Immature natural killer cell (primary cell): ENCODE measurements at regions not wholly inside any gene's neighbourhood (a gene's known extent, or its start where the extent isn't known, plus 50 kb on each side); places are given as distances from the start of the nearest gene placed in this dataset.
"Not testable (repeated sequence)": the region's sequence is repeated elsewhere in the genome, so short reads cannot be mapped to it uniquely, and the experiment has no call there.

Source experiments
- DNase-seq, 3 donors: peaks; one replicate each; pipeline ENCODE4 v3.0.0; 2022; ENCODE audit warnings: mixed read lengths in 1 of 3
- H3K27ac Mint-ChIP-seq, 6 donors: one replicate each; pipeline ENCODE4 v1.8.0; 2020; ENCODE audit warnings: mixed read lengths in 6 of 6, mild to moderate bottlenecking in 5 of 6, inconsistent platforms in 4 of 6, moderate library complexity in 3 of 6
- H3K27me3 Mint-ChIP-seq, 3 donors: one replicate each; pipeline ENCODE4 v1.8.0; 2020 to 2021; ENCODE audit warnings: low read depth in 3 of 3, mild to moderate bottlenecking in 3 of 3, mixed read lengths in 3 of 3, moderate library complexity in 3 of 3, inconsistent platforms in 1 of 3
- H3K36me3 Mint-ChIP-seq, 3 donors: one replicate each; pipeline ENCODE4 v1.8.0; 2020; ENCODE audit warnings: mixed read lengths in 3 of 3, inconsistent platforms in 2 of 3, mild to moderate bottlenecking in 2 of 3
- H3K4me1 Mint-ChIP-seq, 2 donors: one replicate each; pipeline ENCODE4 v1.8.0; 2020; ENCODE audit warnings: inconsistent platforms in 2 of 2, mild to moderate bottlenecking in 2 of 2, mixed read lengths in 2 of 2, moderate library complexity in 1 of 2
- H3K4me3 Mint-ChIP-seq, 5 donors: one replicate each; pipeline ENCODE4 v1.8.0; 2020; ENCODE audit warnings: mild to moderate bottlenecking in 5 of 5, mixed read lengths in 5 of 5, inconsistent platforms in 3 of 5, moderate library complexity in 3 of 5
- H3K9me3 Mint-ChIP-seq, 6 donors: one replicate each; pipeline ENCODE4 v1.8.0; 2020; ENCODE audit warnings: mild to moderate bottlenecking in 6 of 6, mixed read lengths in 6 of 6, inconsistent platforms in 4 of 6, moderate library complexity in 3 of 6

DNA sequence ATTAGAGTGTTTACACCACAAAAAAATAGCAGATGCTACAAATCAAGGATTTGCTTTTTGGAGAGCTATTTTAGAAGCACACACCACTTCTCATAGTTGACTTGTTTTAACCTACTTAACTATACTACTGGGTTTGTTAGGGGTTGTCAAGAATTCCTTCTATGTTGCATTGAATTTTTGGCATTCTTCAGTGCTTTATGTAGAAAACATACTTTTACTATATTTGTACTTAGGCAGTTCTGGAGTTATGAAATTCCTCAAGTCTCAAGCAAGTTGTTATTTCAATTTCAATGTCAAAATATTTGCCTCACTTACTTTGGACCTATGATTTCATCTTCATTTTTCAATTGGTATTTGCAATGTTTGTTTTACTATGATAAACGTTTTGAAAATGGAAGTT lies 449.6 kb downstream of the GLUD2 start:
- Mint-ChIP-seq H3K27ac (no peak overlapping the region), H3K9me3 (peaks cover 0 to 3% (median 0%) of the 10 kb centered on the region in 6 donors), H3K27me3 (peaks cover 0 to 5% (median 0%) of the 10 kb centered on the region in 3 donors), H3K36me3 (no peaks in the 10 kb centered on the region), H3K4me1 (no peaks in the 10 kb centered on the region), H3K4me3 (no peak overlapping the region)
- DNase-seq, result no peak

DNA sequence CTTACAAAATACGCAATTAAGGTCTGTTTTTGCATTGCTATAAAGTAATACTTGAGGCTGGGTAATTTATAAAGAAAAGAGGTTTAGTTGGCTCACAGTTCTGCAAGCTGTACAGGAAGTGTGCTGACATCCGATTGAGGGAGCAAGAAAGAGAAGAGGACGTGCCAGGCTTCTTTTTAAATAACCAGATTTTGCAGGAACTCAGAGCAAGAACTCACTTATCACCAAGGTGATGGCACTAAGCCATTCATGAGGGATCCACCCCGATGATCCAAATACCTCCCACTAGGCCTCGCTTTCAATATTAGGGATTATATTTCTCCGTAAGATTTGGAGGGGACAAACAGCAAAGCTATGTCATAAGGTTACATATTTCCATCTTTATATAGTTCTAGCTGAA lies 456.7 kb downstream of the GLUD2 start:
- peaks cover 0 to 1% (median 0%) of the 10 kb centered on the region in 6 donors for H3K9me3 Mint-ChIP-seq
- no peaks in the 10 kb centered on the region for H3K4me1 Mint-ChIP-seq
- H3K27ac Mint-ChIP-seq, result no peak overlapping the region
- no peak for DNase-seq
- H3K4me3 Mint-ChIP-seq, result no peak overlapping the region
- H3K36me3 Mint-ChIP-seq, result no peaks in the 10 kb centered on the region
- H3K27me3 Mint-ChIP-seq, result peaks cover 0 to 2% (median 0%) of the 10 kb centered on the region in 3 donors

DNA sequence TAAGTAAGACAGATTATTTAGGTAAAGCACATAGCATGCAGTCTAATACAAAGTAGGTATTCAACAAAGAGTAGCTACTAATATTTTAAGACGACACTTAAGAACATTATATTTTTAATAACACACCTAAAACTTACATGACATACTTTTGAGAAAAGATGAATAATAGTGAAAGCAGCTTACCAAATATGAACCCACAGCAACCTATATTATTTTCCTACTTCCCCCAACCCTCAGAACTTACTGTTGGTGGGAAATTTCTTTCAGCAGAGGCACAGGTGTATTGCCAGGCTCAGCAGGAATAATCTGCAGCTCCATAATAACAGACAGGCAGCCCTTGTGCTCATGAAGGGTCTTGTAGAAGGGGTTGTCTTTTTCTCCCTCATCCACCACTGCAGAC lies 498.9 kb downstream of the GLUD2 start:
- peaks cover 1 to 6% (median 2%) of the 10 kb centered on the region in 3 donors for H3K27me3 Mint-ChIP-seq
- DNase-seq, result no peak
- no peak overlapping the region for H3K27ac Mint-ChIP-seq
- H3K4me3 Mint-ChIP-seq, result no peak overlapping the region
- peaks cover 0 to 5% (median under 1%) of the 10 kb centered on the region in 6 donors for H3K9me3 Mint-ChIP-seq
- H3K4me1 Mint-ChIP-seq, result no peaks in the 10 kb centered on the region
- no peaks in the 10 kb centered on the region for H3K36me3 Mint-ChIP-seq

DNA sequence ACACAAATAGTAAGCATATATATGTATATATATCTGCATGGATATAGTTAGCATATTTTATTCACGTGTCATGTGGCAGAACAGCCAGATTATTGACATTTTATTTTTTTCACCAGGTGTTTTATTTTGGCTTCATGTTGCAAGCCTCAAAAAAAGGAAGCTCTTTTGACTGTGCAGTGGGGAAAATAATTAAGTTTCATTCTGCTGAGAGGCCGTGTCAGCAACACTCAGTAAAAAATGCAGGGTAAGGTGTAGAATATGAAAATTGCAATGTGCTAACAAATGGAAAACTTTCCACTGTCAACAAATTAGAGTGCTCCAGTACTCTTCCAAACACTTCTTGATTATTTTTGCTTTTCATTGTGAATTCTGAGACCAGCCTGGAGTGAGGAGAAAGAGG lies 511.5 kb downstream of the GLUD2 start:
- H3K9me3 Mint-ChIP-seq, result peaks cover 0 to 2% (median under 1%) of the 10 kb centered on the region in 6 donors
- no peak overlapping the region for H3K4me3 Mint-ChIP-seq
- H3K36me3 Mint-ChIP-seq, result no peaks in the 10 kb centered on the region
- H3K27me3 Mint-ChIP-seq, result peaks cover 0 to 2% (median 0%) of the 10 kb centered on the region in 3 donors
- DNase-seq, result no peak
- no peaks in the 10 kb centered on the region for H3K4me1 Mint-ChIP-seq
- H3K27ac Mint-ChIP-seq, result no peak overlapping the region

DNA sequence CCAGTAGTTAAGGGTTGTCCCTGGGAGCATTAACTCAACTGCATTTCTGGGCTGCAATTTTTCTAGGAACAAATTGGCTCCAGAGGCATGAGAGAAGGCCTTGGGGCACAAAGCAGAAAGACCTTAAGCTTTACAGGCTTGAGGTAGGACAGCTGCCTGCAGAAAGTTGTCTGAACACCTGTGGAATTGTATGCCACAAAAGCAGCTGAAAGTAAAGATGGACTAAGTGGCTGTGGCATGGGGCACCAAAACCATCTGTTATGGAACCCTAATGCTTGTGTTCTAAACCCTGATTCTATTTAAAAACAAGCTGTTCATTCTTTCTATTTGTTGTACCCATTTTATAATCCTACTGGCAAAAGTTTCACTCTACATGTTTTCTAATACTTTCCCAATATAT lies 515.2 kb downstream of the GLUD2 start:
- H3K27ac Mint-ChIP-seq, result no peak overlapping the region
- no peaks in the 10 kb centered on the region for H3K4me1 Mint-ChIP-seq
- H3K9me3 Mint-ChIP-seq, result peaks cover 0 to 2% (median 0%) of the 10 kb centered on the region in 6 donors
- no peak for DNase-seq
- no peaks in the 10 kb centered on the region for H3K36me3 Mint-ChIP-seq
- H3K4me3 Mint-ChIP-seq, result no peak overlapping the region
- peaks cover 0 to 2% (median 0%) of the 10 kb centered on the region in 3 donors for H3K27me3 Mint-ChIP-seq

DNA sequence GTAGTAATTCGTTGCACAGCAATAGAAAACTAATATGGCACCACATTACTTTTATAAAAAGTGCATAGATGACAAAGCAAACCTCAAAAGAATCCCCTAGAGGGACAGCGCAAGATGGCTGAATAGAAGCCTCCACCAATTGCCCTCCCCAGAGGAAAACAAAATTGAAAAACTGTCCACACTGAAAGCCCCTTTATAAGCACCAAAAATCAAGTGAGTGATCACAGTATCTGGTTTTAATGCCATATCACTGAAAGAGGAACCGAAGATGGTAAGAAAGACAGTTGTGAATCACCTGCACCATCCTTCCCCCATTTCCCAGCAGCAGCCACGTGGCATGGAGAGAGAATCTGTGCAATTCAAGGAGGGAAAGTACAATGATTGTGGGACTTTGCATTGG lies 522.2 kb downstream of the GLUD2 start:
- Mint-ChIP-seq H3K36me3 (no peaks in the 10 kb centered on the region), H3K27ac (no peak overlapping the region), H3K4me1 (no peaks in the 10 kb centered on the region), H3K4me3 (no peak overlapping the region), H3K9me3 (peaks cover 0 to 4% (median 1%) of the 10 kb centered on the region in 6 donors), H3K27me3 (no peaks in the 10 kb centered on the region)
- DNase-seq, result no peak

DNA sequence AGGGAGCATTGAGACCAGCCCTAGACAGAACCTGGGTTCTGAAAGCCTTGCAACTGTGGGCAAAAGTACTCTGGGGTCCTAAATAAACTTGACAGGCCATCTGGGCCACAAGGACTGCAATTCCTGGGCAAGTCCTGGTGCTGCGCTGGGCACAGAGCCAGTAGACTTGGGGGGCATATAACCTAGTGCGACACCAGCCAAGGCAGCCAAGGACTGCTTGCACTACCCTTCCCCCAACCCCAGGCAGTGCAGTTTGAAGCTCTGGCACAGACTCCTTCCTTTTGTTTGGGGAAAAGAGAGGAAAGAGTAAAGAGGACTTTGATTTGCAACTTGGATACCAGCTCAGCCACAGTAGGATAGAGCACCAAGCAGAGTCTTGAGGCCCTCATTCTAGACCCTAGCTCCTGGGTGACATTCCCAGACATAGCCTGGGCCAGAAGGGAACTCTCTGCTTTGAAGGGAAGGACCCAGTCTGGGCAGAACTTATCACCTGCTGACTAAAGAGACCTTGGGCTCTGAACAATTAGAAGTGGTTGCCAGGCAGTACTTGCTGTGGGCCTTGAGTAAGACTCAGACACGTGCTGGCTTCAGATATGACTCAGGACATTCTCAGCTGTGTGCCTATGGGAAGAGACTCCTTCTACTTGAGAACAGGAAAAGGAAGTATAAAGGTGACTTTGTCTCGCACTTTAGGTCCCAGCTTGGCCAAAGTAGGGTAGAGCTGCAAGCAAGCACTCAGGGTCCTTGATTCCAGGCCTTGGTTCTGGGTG lies 522.8 kb downstream of the GLUD2 start:
- no peak overlapping the region for H3K27ac Mint-ChIP-seq
- no peaks in the 10 kb centered on the region for H3K4me1 Mint-ChIP-seq
- no peak for DNase-seq
- H3K36me3 Mint-ChIP-seq, result no peaks in the 10 kb centered on the region
- H3K4me3 Mint-ChIP-seq, result no peak overlapping the region
- no peaks in the 10 kb centered on the region for H3K27me3 Mint-ChIP-seq
- H3K9me3 Mint-ChIP-seq, result peaks cover 0 to 4% (median 1%) of the 10 kb centered on the region in 6 donors

DNA sequence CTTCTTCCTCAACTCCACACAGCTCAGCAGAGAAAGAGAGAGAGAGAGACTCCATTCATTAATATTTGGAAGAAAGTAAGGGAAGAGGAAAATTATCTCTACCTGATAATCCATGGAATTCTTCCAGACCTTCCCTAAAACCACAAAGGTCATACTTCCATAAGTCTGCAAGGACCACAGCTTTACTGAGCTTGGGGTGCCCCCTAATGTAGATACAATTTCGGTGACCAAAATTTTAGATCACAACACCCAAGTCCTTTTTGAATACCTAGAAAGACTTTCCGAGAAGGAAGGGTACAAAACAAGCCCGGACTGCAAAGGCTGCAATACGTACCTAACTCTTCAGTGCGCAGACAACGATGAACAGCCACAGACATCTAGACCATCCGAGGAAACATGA lies 523.9 kb downstream of the GLUD2 start:
- Mint-ChIP-seq H3K4me1 (no peaks in the 10 kb centered on the region), H3K4me3 (no peak overlapping the region), H3K36me3 (no peaks in the 10 kb centered on the region), H3K27me3 (no peaks in the 10 kb centered on the region), H3K27ac (no peak overlapping the region), H3K9me3 (peaks cover 0 to 4% (median 1%) of the 10 kb centered on the region in 6 donors)
- DNase-seq, result no peak

DNA sequence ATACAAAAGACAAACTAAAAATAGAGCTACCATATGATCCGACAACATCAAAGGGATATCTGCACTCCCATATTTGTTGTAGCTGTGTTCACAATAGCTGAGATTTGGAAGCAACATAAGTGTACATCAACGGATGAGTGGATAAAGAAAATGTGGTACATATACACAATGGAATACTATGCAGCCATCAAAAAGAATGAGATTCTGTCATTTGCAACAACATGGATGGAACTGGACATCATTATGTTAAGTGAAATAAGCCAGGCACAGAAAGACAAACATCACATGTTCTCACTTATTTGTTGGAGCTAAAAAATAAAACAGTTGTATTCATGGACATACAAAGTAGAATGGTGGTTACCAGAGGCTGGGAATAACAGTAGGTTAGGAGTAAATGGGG lies 527.0 kb downstream of the GLUD2 start:
- not testable (repeated sequence) for H3K27ac Mint-ChIP-seq, H3K36me3 Mint-ChIP-seq, H3K4me1 Mint-ChIP-seq, H3K27me3 Mint-ChIP-seq, H3K9me3 Mint-ChIP-seq, DNase-seq, H3K4me3 Mint-ChIP-seq

DNA sequence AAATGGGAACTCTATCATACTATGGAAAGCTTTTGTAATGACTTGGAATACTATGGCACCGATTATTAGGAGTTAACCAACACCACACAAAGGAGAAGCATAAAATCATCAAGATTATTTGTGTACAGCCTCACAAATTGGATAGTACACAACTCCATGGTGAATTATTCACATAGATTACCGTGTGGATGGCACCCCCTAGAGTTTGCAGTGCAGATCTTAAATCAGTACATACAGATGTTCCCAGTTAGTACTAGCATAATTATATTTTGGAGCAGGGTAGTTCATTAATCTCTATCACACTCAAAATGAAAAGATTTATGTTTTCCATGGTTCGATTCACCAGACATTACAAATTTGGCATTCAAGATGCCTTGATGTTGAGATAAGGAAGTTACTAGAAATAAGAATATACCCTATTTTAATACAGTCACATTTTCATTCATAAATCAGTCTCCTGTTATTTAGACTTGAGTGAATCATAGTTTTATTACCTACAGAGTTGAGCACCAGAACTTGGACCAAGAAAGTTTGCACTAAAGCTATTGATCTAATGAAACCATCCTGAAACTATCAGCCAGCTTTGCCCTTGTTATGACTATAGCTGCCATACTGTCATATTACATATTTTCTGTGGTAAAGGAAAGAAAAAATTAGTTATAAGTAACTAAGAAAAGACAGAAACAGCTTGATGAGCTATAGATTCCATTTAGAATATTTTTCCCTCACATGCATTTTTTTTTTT lies 531.8 kb downstream of the GLUD2 start:
- DNase-seq, result no peak
- Mint-ChIP-seq H3K36me3 (no peaks in the 10 kb centered on the region), H3K9me3 (peaks cover 0 to 3% (median 0%) of the 10 kb centered on the region in 6 donors), H3K27me3 (no peaks in the 10 kb centered on the region), H3K4me1 (no peaks in the 10 kb centered on the region), H3K4me3 (no peak overlapping the region), H3K27ac (no peak overlapping the region)

DNA sequence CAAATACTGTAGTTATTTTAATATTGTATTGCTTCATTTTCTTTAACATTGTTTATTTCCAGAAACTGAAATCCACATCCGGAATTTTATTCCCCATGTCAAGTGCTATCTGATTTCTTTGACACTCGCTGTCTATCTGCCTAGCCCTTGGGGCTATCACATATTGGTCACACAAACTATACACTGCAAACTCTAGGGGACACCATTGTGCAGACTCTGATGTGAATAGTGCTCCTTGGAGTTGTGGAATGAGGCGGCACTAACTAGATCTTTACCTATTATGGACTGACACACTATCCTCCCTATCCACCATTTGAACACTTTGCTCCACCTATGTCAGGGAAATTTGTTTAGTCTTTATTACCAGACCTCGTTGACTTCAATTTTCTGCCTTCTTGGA lies 534.5 kb downstream of the GLUD2 start:
- DNase-seq, result no peak

DNA sequence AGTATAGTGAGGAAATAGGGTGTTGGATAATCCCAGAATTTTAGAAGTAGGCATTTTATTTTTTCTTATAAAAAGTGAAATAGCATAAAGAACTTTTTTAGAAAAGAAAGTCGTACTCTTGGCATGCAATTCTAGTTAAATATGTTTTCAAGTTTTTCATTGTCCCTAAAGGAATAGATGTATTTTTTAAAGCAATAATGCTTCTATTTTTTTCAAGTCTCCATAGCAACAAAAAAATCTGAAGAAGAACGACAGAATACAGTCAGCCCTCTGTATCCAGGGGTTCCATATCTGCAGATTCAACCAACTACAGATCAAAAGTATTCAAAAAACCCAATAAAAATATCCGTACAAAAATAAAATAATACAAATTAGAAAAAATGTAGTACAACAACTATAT lies 538.2 kb downstream of the GLUD2 start:
- H3K9me3 Mint-ChIP-seq, result peaks cover 0 to 9% (median 0%) of the 10 kb centered on the region in 6 donors
- H3K36me3 Mint-ChIP-seq, result no peaks in the 10 kb centered on the region
- no peak overlapping the region for H3K27ac Mint-ChIP-seq
- DNase-seq, result no peak
- peaks cover 0 to 2% (median 0%) of the 10 kb centered on the region in 3 donors for H3K27me3 Mint-ChIP-seq
- no peaks in the 10 kb centered on the region for H3K4me1 Mint-ChIP-seq
- no peak overlapping the region for H3K4me3 Mint-ChIP-seq

More for the DNA sequence above, 534.5 kb downstream of the GLUD2 start:
- Mint-ChIP-seq H3K4me3 (no peak overlapping the region), H3K4me1 (no peaks in the 10 kb centered on the region), H3K36me3 (no peaks in the 10 kb centered on the region), H3K27me3 (no peaks in the 10 kb centered on the region), H3K27ac (no peak overlapping the region), H3K9me3 (peaks cover 0 to 7% (median 0%) of the 10 kb centered on the region in 6 donors)

DNA sequence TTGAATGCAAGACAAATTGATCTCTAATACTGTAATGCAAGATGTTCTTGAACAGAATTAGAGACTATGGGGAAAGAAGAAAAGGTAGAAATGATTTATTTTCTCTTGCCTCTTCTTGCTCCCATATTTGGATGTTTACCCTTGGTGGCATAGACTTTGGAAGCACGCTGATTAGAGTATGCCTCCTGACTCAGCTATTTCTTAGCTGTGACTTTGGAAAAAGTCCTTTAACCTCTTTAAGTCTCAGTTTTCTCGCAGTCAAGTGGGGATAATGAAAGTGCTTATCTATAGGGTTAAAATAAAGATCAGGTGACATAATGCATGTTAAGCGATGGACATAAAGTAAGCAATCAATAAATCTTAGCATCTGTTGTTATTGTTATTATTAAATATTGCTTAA lies 545.5 kb downstream of the GLUD2 start:
- peaks cover 0 to 2% (median 2%) of the 10 kb centered on the region in 3 donors for H3K27me3 Mint-ChIP-seq

DNA sequence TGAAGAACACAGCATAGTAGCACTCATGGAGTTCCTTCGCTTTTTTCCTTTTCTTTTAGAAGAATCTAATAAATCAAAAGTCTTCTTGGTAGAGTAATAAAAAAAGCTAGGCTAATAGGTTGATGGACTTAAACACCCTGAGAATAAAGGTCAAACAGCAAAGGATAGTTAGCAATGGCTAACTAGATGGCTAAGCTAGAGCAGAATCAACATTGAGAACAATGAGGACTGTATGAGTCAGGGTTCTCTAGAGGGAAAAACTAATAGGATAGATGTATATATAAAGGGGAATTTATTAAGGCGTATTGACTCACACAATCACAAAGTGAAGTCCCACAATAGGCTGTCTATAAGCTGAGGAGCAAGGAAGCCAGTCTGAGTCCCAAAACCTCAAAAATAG lies 550.9 kb downstream of the GLUD2 start:
- Mint-ChIP-seq H3K9me3 (no peaks in the 10 kb centered on the region), H3K27ac (no peak overlapping the region), H3K4me3 (no peak overlapping the region), H3K27me3 (peaks cover 0 to 2% (median 2%) of the 10 kb centered on the region in 3 donors), H3K4me1 (no peaks in the 10 kb centered on the region), H3K36me3 (no peaks in the 10 kb centered on the region)
- DNase-seq, result no peak

More for the DNA sequence above, 545.5 kb downstream of the GLUD2 start:
- Mint-ChIP-seq H3K9me3 (peaks cover 0 to 2% (median 0%) of the 10 kb centered on the region in 6 donors), H3K27ac (no peak overlapping the region), H3K4me3 (no peak overlapping the region), H3K36me3 (no peaks in the 10 kb centered on the region), H3K4me1 (no peaks in the 10 kb centered on the region)
- no peak for DNase-seq
